ENCODE measurements at regions not wholly inside any gene's neighbourhood (a gene's known extent, or its start where the extent isn't known, plus 50 kb on each side); places are given as distances from the start of the nearest gene placed in this dataset.

- Histone ChIP-seq H3K4me1 (ENCODE audit: control insufficient read depth in 2 of 2, insufficient read depth in 2 of 2, low read length in 2 of 2) (no peaks in the 10 kb centered on the region), H3K27ac (ENCODE audit: low read length in 2 of 2) (no peak overlapping the region), H3K9ac (ENCODE audit: low read length) (no peak overlapping the region), H3K36me3 (replicated peaks in 1 of 2; ENCODE audit: control extremely low read depth in 1 of 2, control insufficient read depth in 1 of 2, extremely low read depth in 1 of 2, insufficient read depth in 2 of 2, low read length in 1 of 2) (no peaks in the 10 kb centered on the region), H3K27me3 (replicated peaks in 1 of 4; ENCODE audit: control extremely low read depth in 1 of 4, control insufficient read depth in 3 of 4, insufficient read depth in 4 of 4, low read length in 3 of 4) (no peaks in the 10 kb centered on the region), H3K4me2 (replicated peaks; ENCODE audit: low read depth, low read length, poor library complexity, severe bottlenecking) (no peak overlapping the region), H3K4me3 (ENCODE audit: control extremely low read depth in 1 of 5, extremely low read depth in 1 of 5, insufficient read depth in 1 of 5, low read depth in 2 of 5, low read length in 4 of 5) (no peak overlapping the region), H3K9me3 (ENCODE audit: control extremely low read depth in 1 of 3, control insufficient read depth in 2 of 3, insufficient read depth in 1 of 3, low read length in 2 of 3) (no peaks in the 10 kb centered on the region), H4K20me1 (ENCODE audit: control insufficient read depth, insufficient read depth, low read length, poor library complexity, severe bottlenecking) (no peaks in the 10 kb centered on the region), H2AFZ (ENCODE audit: insufficient read depth, low read depth, low read length, poor library complexity, severe bottlenecking) (no peak overlapping the region), H3K79me2 (ENCODE audit: control insufficient read depth, insufficient read depth, low read length) (no peaks in the 10 kb centered on the region)
- TF ChIP-seq CTCF (IDR thresholded peaks at IDR 0.05) (no peak), EZH2 (IDR thresholded peaks at IDR 0.05; ENCODE audit: borderline replicate concordance, insufficient read depth, low read depth, low read length, poor library complexity, severe bottlenecking) (no peak)
- H3K4me3 Mint-ChIP-seq, result no peak overlapping the region
- H3K4me1 Mint-ChIP-seq, result no peaks in the 10 kb centered on the region
- DNase-seq, result no peak
- H3K27me3 Mint-ChIP-seq, result no peaks in the 10 kb centered on the region
- intact Hi-C loops (cut with micrococcal nuclease), result no loop called here
- no peak for ATAC-seq (ENCODE audit: low read depth)
- WGBS (ENCODE audit: insufficient coverage), result no CpG with 5 or more reads among the region's 1 CpG
- CTCF ChIA-PET, result no interaction called here
- H3K27ac Mint-ChIP-seq, result no peak overlapping the region
- POLR2A ChIA-PET, result no interaction called here
- no peaks in the 10 kb centered on the region for H3K9me3 Mint-ChIP-seq (ENCODE audit: insufficient read depth)
These were observed 658.9 kb upstream of the FSHR start for GRCh38 chr2:49813208-49813607.

GRCh38 chr2:49812730-49813129 lies 658.4 kb upstream of the FSHR start:
- H2AFZ ChIP-seq (ENCODE audit: insufficient read depth, low read depth, low read length, poor library complexity, severe bottlenecking), result no peak overlapping the region
- Mint-ChIP-seq H3K27ac (no peak overlapping the region), H3K4me3 (no peak overlapping the region), H3K9me3 (ENCODE audit: insufficient read depth) (no peaks in the 10 kb centered on the region), H3K4me1 (no peaks in the 10 kb centered on the region), H3K27me3 (no peaks in the 10 kb centered on the region)
- H3K4me2 ChIP-seq (replicated peaks; ENCODE audit: low read depth, low read length, poor library complexity, severe bottlenecking), result no peak overlapping the region
- CTCF ChIA-PET, result no interaction called here
- no peaks in the 10 kb centered on the region for H3K79me2 ChIP-seq (ENCODE audit: control insufficient read depth, insufficient read depth, low read length)
- no peaks in the 10 kb centered on the region for H3K36me3 ChIP-seq (replicated peaks in 1 of 2; ENCODE audit: control extremely low read depth in 1 of 2, control insufficient read depth in 1 of 2, extremely low read depth in 1 of 2, insufficient read depth in 2 of 2, low read length in 1 of 2)
- H3K4me3 ChIP-seq (ENCODE audit: control extremely low read depth in 1 of 5, extremely low read depth in 1 of 5, insufficient read depth in 1 of 5, low read depth in 2 of 5, low read length in 4 of 5), result no peak overlapping the region
- TF ChIP-seq EZH2 (IDR thresholded peaks at IDR 0.05; ENCODE audit: borderline replicate concordance, insufficient read depth, low read depth, low read length, poor library complexity, severe bottlenecking), result no peak
- no peak for TF ChIP-seq CTCF (IDR thresholded peaks at IDR 0.05)
- POLR2A ChIA-PET, result no interaction called here
- no peaks in the 10 kb centered on the region for H3K4me1 ChIP-seq (ENCODE audit: control insufficient read depth in 2 of 2, insufficient read depth in 2 of 2, low read length in 2 of 2)
- DNase-seq (no peak), ATAC-seq (ENCODE audit: low read depth) (no peak)
- no peaks in the 10 kb centered on the region for H3K27me3 ChIP-seq (replicated peaks in 1 of 4; ENCODE audit: control extremely low read depth in 1 of 4, control insufficient read depth in 3 of 4, insufficient read depth in 4 of 4, low read length in 3 of 4)
- intact Hi-C loops (cut with micrococcal nuclease), result no loop called here
- no peak overlapping the region for H3K27ac ChIP-seq (ENCODE audit: low read length in 2 of 2)
- H3K9ac ChIP-seq (ENCODE audit: low read length), result no peak overlapping the region
- no peaks in the 10 kb centered on the region for H3K9me3 ChIP-seq (ENCODE audit: control extremely low read depth in 1 of 3, control insufficient read depth in 2 of 3, insufficient read depth in 1 of 3, low read length in 2 of 3)
- H4K20me1 ChIP-seq (ENCODE audit: control insufficient read depth, insufficient read depth, low read length, poor library complexity, severe bottlenecking), result no peaks in the 10 kb centered on the region

Data from B cell (primary cell).